Astrocyte (in vitro differentiated cells and primary cell): ENCODE measurements at regions not wholly inside any gene's neighbourhood (a gene's known extent, or its start where the extent isn't known, plus 50 kb on each side); places are given as distances from the start of the nearest gene placed in this dataset.
"Not testable (repeated sequence)": the region's sequence is repeated elsewhere in the genome, so short reads cannot be mapped to it uniquely, and the experiment has no call there.

Experiments
- DNase-seq: peaks from one replicate; pipeline ENCODE4 v3.0.0-alpha.2; 2010; ENCODE audit warnings: low read depth
- FAIRE-seq: peaks from 2 replicates; lab custom pipeline; 2011; peaks lifted over from hg19 to GRCh38; lab: Jason Lieb, UNC
- H2AFZ ChIP-seq: 2 replicates; pipeline ENCODE4 v1.6.0; 2012; ENCODE audit warnings: low read depth, low read length, inconsistent platforms
- H3K27ac ChIP-seq: 2 replicates; pipeline ENCODE4 v1.5.1; 2011; ENCODE audit warnings: low read depth, low read length, inconsistent platforms
- H3K27me3 ChIP-seq: 2 replicates; pipeline ENCODE4 v1.6.0; 2011; ENCODE audit warnings: low read length, inconsistent platforms; ENCODE audit not compliant: insufficient read depth
- H3K36me3 ChIP-seq: 2 replicates; pipeline ENCODE4 v1.5.1; 2011; ENCODE audit warnings: low read length, inconsistent platforms; ENCODE audit not compliant: insufficient read depth
- H3K4me1 ChIP-seq: 2 replicates; pipeline ENCODE4 v1.5.1; 2011; ENCODE audit warnings: low read length, inconsistent platforms; ENCODE audit not compliant: insufficient read depth
- H3K4me2 ChIP-seq: 2 replicates; pipeline ENCODE4 v1.6.0; 2012; ENCODE audit warnings: low read length, inconsistent platforms
- H3K4me3 ChIP-seq: 2 replicates; pipeline ENCODE4 v1.5.1; 2011; ENCODE audit warnings: low read depth, mild to moderate bottlenecking, low read length, inconsistent platforms; ENCODE audit not compliant: insufficient read depth
- H3K79me2 ChIP-seq: 2 replicates; pipeline ENCODE4 v1.6.0; 2012; ENCODE audit warnings: mild to moderate bottlenecking, low read length, inconsistent platforms; ENCODE audit not compliant: insufficient read depth
- H3K9ac ChIP-seq: 2 replicates; pipeline ENCODE4 v1.6.0; 2012; ENCODE audit warnings: mild to moderate bottlenecking, low read length, inconsistent platforms
- H3K9me3 ChIP-seq: 2 replicates; pipeline ENCODE4 v1.5.1; 2012; ENCODE audit warnings: low read depth, mild to moderate bottlenecking, low read length, inconsistent platforms; ENCODE audit not compliant: insufficient read depth
- H4K20me1 ChIP-seq: 2 replicates; pipeline ENCODE4 v1.6.0; 2012; ENCODE audit warnings: low read length, inconsistent platforms; ENCODE audit not compliant: insufficient read depth
- H3K27ac Mint-ChIP-seq: one replicate; pipeline ENCODE4 v1.8.0; 2021; ENCODE audit warnings: mild to moderate bottlenecking, mixed read lengths; ENCODE audit not compliant: unreplicated experiment
- H3K27me3 Mint-ChIP-seq: one replicate; pipeline ENCODE4 v1.8.0; 2021; ENCODE audit warnings: low read depth, mixed read lengths; ENCODE audit not compliant: unreplicated experiment
- H3K36me3 Mint-ChIP-seq: one replicate; pipeline ENCODE4 v1.8.0; 2021; ENCODE audit warnings: low read depth, mixed read lengths; ENCODE audit not compliant: unreplicated experiment
- H3K4me1 Mint-ChIP-seq: one replicate; pipeline ENCODE4 v1.8.0; 2021; ENCODE audit warnings: low read depth, mixed read lengths; ENCODE audit not compliant: unreplicated experiment
- H3K4me3 Mint-ChIP-seq: one replicate; pipeline ENCODE4 v1.8.0; 2021; ENCODE audit warnings: mild to moderate bottlenecking, moderate library complexity, mixed read lengths; ENCODE audit not compliant: unreplicated experiment
- H3K9me3 Mint-ChIP-seq: one replicate; pipeline ENCODE4 v1.8.0; 2021; ENCODE audit warnings: mild to moderate bottlenecking, mixed read lengths; ENCODE audit not compliant: unreplicated experiment
- EZH2 ChIP-seq: IDR thresholded peaks from 2 replicates; pipeline ENCODE4 v1.6.1; 2012; ENCODE audit warnings: mild to moderate bottlenecking, low read length, inconsistent platforms; ENCODE audit not compliant: insufficient read depth
- TF ChIP-seq, protein P1 (sequence below): IDR thresholded peaks from 2 replicates; pipeline ENCODE4 v1.5.1; 2011; ENCODE audit warnings: low read depth, mild to moderate bottlenecking, inconsistent platforms, low read length, moderate library complexity; ENCODE audit not compliant: insufficient read depth

DNA sequence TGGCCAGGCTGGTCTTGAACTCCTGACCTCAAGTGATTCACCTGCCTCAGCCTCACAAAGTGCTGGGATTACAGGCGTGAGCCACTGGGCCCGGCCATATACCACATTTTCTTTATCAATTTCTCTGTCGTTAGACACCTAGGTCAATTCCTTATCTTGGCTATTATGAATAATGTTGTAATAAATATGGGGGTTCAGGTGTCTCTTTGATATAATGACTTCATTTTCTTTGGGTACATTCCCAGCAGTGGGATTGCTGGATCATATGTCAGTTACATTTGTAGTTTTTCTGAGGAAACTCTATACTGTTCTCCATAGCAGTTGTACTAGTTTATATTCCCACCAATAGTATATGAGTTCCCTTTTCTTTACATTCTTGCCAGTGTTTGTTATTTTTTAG is 67.8 kb upstream of the DDHD1 start:
- Mint-ChIP-seq H3K27ac (no peak overlapping the region), H3K27me3 (no peaks in the 10 kb centered on the region), H3K4me1 (no peaks in the 10 kb centered on the region), H3K4me3 (no peak overlapping the region), H3K36me3 (no peaks in the 10 kb centered on the region), H3K9me3 (peaks cover 2% of the 10 kb centered on the region)
- DNase-seq (no peak), FAIRE-seq (no peak)
- Histone ChIP-seq H3K79me2 (no peaks in the 10 kb centered on the region), H3K4me2 (no peak overlapping the region), H3K27me3 (no peaks in the 10 kb centered on the region), H3K27ac (no peak overlapping the region), H3K4me3 (no peak overlapping the region), H3K36me3 (no peaks in the 10 kb centered on the region), H3K9me3 (no peaks in the 10 kb centered on the region), H2AFZ (no peak overlapping the region), H4K20me1 (no peaks in the 10 kb centered on the region), H3K9ac (no peak overlapping the region), H3K4me1 (no peaks in the 10 kb centered on the region)
- TF ChIP-seq EZH2: no peak
- TF ChIP-seq, protein P1, sequence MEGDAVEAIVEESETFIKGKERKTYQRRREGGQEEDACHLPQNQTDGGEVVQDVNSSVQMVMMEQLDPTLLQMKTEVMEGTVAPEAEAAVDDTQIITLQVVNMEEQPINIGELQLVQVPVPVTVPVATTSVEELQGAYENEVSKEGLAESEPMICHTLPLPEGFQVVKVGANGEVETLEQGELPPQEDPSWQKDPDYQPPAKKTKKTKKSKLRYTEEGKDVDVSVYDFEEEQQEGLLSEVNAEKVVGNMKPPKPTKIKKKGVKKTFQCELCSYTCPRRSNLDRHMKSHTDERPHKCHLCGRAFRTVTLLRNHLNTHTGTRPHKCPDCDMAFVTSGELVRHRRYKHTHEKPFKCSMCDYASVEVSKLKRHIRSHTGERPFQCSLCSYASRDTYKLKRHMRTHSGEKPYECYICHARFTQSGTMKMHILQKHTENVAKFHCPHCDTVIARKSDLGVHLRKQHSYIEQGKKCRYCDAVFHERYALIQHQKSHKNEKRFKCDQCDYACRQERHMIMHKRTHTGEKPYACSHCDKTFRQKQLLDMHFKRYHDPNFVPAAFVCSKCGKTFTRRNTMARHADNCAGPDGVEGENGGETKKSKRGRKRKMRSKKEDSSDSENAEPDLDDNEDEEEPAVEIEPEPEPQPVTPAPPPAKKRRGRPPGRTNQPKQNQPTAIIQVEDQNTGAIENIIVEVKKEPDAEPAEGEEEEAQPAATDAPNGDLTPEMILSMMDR: no peak

DNA sequence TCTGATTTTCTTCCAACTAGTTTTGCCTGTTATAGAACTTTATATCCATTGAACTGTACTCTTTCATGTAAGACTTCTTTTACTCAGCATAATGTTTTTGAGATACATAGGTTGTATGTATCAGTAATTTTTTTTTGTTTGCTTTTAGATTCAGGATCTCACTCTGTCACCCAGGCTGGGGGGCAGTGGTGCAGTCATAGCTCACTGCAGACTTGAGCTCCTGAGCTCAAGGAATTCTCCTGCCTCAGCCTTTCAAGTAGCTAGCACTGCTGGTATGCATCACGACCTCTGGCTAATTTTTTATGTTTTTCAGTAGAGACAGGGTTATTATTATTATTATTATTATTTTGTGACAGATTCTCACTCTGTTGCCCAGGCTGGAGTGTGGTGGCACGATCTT is 65.0 kb upstream of the DDHD1 start:
- Histone ChIP-seq H3K4me2 (peak overlapping the region; percentile 94), H2AFZ (peak overlapping the region; percentile 94), H3K4me3 (peak overlapping the region; percentile 52), H4K20me1 (no peaks in the 10 kb centered on the region), H3K4me1 (no peaks in the 10 kb centered on the region), H3K9ac (peak overlapping the region; percentile 63), H3K36me3 (no peaks in the 10 kb centered on the region), H3K9me3 (no peaks in the 10 kb centered on the region), H3K79me2 (no peaks in the 10 kb centered on the region), H3K27me3 (peaks cover 6% of the 10 kb centered on the region), H3K27ac (no peak overlapping the region)
- TF ChIP-seq, protein P1: no peak
- no peak for TF ChIP-seq EZH2
- no peak for DNase-seq
- Mint-ChIP-seq H3K4me3 (peak overlapping the region; percentile 85), H3K4me1 (no peaks in the 10 kb centered on the region), H3K27ac (peak overlapping the region; percentile 8), H3K9me3 (no peaks in the 10 kb centered on the region), H3K36me3 (no peaks in the 10 kb centered on the region), H3K27me3 (no peaks in the 10 kb centered on the region)
- FAIRE-seq: no peak

DNA sequence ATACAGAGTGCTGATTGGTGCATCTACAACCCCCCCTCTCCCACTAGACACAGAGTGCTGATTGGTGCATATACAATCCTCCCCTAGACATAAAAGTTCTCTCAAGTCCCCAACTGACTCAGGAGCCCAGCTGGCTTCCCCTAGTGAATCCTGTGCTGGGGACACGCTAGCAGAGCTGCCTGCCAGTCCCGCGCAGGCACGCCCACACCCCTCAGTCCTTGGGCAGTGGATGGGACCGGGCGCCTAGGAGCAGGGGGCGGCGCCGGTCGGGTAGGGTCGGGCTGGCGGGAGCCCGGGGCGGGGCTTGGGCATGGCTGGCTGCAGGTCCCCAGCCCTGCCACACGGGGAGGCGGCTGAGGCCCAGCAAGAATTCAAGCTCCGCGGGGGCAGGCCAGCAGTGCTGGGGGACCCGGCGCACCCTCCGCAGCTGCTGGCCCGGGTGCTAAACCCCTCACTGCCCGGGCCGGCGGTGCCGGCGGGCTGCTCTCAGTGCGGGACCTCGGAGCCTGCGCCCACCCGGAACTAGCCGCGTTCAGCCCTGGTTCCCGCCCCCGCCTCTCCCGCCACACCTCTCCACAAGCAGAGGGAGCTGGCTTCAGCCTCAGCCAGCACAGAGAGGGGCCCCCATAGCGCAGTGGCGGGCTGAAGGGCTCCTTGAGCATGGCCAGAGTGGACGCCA is 64.3 kb upstream of the DDHD1 start:
- TF ChIP-seq EZH2: no peak
- TF ChIP-seq, protein P1: no peak
- peak overlapping the region; percentile 8 for H3K27ac Mint-ChIP-seq
- Histone ChIP-seq H3K4me1 (no peaks in the 10 kb centered on the region), H3K9me3 (no peaks in the 10 kb centered on the region), H3K9ac (peak overlapping the region; percentile 63), H3K4me2 (peak overlapping the region; percentile 94), H3K27ac (no peak overlapping the region), H3K79me2 (no peaks in the 10 kb centered on the region), H3K27me3 (peaks cover 6% of the 10 kb centered on the region), H3K36me3 (no peaks in the 10 kb centered on the region), H3K4me3 (peak overlapping the region; percentile 52), H2AFZ (peak overlapping the region; percentile 94), H4K20me1 (no peaks in the 10 kb centered on the region)
- H3K4me1 Mint-ChIP-seq: no peaks in the 10 kb centered on the region
- DNase-seq: peak; percentile 39
- FAIRE-seq: no peak
- H3K27me3 Mint-ChIP-seq: no peaks in the 10 kb centered on the region
- H3K9me3 Mint-ChIP-seq: no peaks in the 10 kb centered on the region
- H3K4me3 Mint-ChIP-seq: peak overlapping the region; percentile 85
- no peaks in the 10 kb centered on the region for H3K36me3 Mint-ChIP-seq

DNA sequence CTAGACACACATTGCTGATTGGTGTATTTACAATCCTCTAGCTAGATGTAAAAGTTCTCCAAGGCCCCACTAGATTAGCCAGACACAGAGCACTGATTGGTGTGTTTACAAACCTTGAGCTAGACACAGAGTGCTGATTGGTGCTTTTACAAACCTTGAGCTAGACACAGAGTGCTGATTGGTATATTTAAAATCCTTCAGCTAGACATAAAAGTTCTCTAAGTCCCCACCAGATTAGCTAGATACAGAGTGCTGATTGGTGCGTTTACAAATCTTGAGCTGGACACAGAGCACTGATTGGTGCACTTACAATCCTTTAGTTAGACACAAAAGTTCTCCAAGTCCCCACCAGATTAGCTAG is 63.8 kb upstream of the DDHD1 start:
- peak overlapping the region; percentile 52 for H3K4me3 ChIP-seq
- peak overlapping the region; percentile 94 for H2AFZ ChIP-seq
- not testable (repeated sequence) for H3K4me1 ChIP-seq, H3K36me3 ChIP-seq, H3K27ac Mint-ChIP-seq, H3K4me1 Mint-ChIP-seq, H3K9ac ChIP-seq, H4K20me1 ChIP-seq, DNase-seq, H3K27ac ChIP-seq, H3K27me3 Mint-ChIP-seq, H3K9me3 ChIP-seq, H3K79me2 ChIP-seq, H3K27me3 ChIP-seq, FAIRE-seq, H3K9me3 Mint-ChIP-seq, H3K36me3 Mint-ChIP-seq
- H3K4me2 ChIP-seq: peak overlapping the region; percentile 94
- H3K4me3 Mint-ChIP-seq: peak overlapping the region; percentile 83
